ENCODE measurements at regions not wholly inside any gene's neighbourhood (a gene's known extent, or its start where the extent isn't known, plus 50 kb on each side); places are given as distances from the start of the nearest gene placed in this dataset.

DNA sequence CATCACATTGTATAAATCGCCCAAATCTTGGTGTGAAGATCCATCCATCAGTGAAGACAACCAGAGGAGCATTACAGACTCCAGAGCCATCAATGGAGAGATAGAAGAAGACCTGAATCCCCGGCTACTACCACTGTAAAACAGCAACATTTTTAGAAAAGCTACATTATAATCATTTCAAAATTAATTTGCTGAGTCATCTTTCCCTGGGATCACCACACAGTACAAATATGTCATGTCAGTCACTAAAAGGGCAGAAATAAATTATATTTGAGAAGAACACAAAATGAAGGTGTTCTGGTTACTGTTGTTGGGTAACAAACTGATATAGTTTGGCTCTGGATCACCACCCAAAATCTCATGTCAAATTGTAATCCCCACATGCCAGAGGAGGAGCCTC is 218.5 kb upstream of the STT3B start:
- no peak overlapping the region for H3K27ac Mint-ChIP-seq (ENCODE audit: unreplicated experiment)
- intact Hi-C loops (cut with micrococcal nuclease; ENCODE audit: unreplicated experiment) = no loop called here
- H3K4me1 Mint-ChIP-seq (ENCODE audit: low read depth, unreplicated experiment) = peaks cover 20% of the 10 kb centered on the region
- Histone ChIP-seq H3K4me3 (ENCODE audit: low read depth, low read length) (no peak overlapping the region), H3K36me3 (ENCODE audit: control insufficient read depth, insufficient read depth, low read length) (no peaks in the 10 kb centered on the region), H3K9me3 (peaks cover 27% of the 10 kb centered on the region), H3K4me1 (peaks cover 34% of the 10 kb centered on the region), H3K27me3 (replicated peaks; ENCODE audit: control insufficient read depth, insufficient read depth, low read length) (no peaks in the 10 kb centered on the region)
- H3K36me3 Mint-ChIP-seq (ENCODE audit: insufficient read depth, unreplicated experiment) = peaks cover 9% of the 10 kb centered on the region
- no peak for TF ChIP-seq CTCF (IDR thresholded peaks at IDR 0.05; ENCODE audit: insufficient read depth in 1 of 2, low read depth in 1 of 2, low read length in 1 of 2, severe bottlenecking in 1 of 2, unreplicated experiment in 1 of 2)
- no peak for DNase-seq
- no peak overlapping the region for H3K4me3 Mint-ChIP-seq (ENCODE audit: unreplicated experiment)
- peaks cover 24% of the 10 kb centered on the region for H3K9me3 Mint-ChIP-seq (ENCODE audit: unreplicated experiment)
- no TSS peak for BruUV-seq (replicated peaks)
- ChIA-PET POLR2A (no interaction called here), CTCF (no interaction called here)
- no peaks in the 10 kb centered on the region for H3K27me3 Mint-ChIP-seq (ENCODE audit: insufficient read depth, unreplicated experiment)

DNA sequence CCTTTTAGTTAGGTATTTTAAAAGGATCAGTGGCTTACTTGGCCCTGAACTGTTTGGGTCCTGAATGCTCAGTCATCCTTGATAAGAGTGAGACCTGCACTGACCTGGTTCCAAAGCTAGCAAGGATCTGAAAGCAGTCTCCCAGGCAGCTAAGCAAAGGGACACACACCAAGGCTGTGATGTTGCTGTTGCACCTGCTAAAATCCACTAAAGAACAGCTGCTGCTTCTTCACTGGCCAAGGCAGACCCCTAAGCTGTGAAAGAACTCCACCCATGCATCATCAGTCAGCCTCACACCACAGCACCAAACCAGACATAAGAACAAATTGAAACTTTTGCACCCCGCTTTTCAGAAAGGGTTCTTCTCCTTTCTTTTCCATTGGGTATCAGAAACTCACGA is 213.4 kb upstream of the STT3B start:
- peaks cover 18% of the 10 kb centered on the region for H3K9me3 Mint-ChIP-seq (ENCODE audit: unreplicated experiment)
- H3K4me1 Mint-ChIP-seq (ENCODE audit: low read depth, unreplicated experiment) = no peaks in the 10 kb centered on the region
- no peak overlapping the region for H3K27ac Mint-ChIP-seq (ENCODE audit: unreplicated experiment)
- Histone ChIP-seq H3K27me3 (replicated peaks; ENCODE audit: control insufficient read depth, insufficient read depth, low read length) (no peaks in the 10 kb centered on the region), H3K36me3 (ENCODE audit: control insufficient read depth, insufficient read depth, low read length) (no peaks in the 10 kb centered on the region), H3K4me1 (no peaks in the 10 kb centered on the region), H3K4me3 (ENCODE audit: low read depth, low read length) (no peak overlapping the region), H3K9me3 (peaks cover 23% of the 10 kb centered on the region)
- H3K36me3 Mint-ChIP-seq (ENCODE audit: insufficient read depth, unreplicated experiment) = no peaks in the 10 kb centered on the region
- POLR2A ChIA-PET = no interaction called here
- CTCF ChIA-PET = no interaction called here
- H3K4me3 Mint-ChIP-seq (ENCODE audit: unreplicated experiment) = no peak overlapping the region
- no TSS peak for BruUV-seq (replicated peaks)
- no peak for DNase-seq
- H3K27me3 Mint-ChIP-seq (ENCODE audit: insufficient read depth, unreplicated experiment) = no peaks in the 10 kb centered on the region
- TF ChIP-seq CTCF (IDR thresholded peaks at IDR 0.05; ENCODE audit: insufficient read depth in 1 of 2, low read depth in 1 of 2, low read length in 1 of 2, severe bottlenecking in 1 of 2, unreplicated experiment in 1 of 2) = no peak
- intact Hi-C loops (cut with micrococcal nuclease; ENCODE audit: unreplicated experiment) = no loop called here

DNA sequence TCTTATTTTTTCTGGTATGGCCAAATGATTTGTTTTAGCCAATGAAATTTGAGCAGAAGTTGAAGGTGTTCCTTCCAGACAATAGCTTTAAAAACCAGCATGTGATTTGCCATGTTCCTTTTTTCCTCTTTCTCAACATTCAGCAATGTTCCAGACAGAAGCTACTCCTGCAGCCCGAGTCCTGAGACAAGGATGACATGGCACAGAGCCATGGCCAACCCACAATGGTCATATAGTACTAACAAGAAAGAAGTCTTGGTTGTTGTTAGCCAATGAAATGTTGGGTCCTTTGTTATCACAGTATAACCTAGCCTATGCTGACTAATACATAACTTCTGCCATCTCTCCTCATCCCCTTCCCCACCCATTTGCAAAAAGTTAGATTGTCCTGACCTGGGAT is 211.1 kb upstream of the STT3B start:
- Mint-ChIP-seq H3K9me3 (ENCODE audit: unreplicated experiment) (peaks cover 7% of the 10 kb centered on the region), H3K36me3 (ENCODE audit: insufficient read depth, unreplicated experiment) (no peaks in the 10 kb centered on the region), H3K4me1 (ENCODE audit: low read depth, unreplicated experiment) (no peaks in the 10 kb centered on the region), H3K27ac (ENCODE audit: unreplicated experiment) (no peak overlapping the region), H3K27me3 (ENCODE audit: insufficient read depth, unreplicated experiment) (no peaks in the 10 kb centered on the region), H3K4me3 (ENCODE audit: unreplicated experiment) (no peak overlapping the region)
- POLR2A ChIA-PET = no interaction called here
- DNase-seq = no peak
- Histone ChIP-seq H3K9me3 (peaks cover 3% of the 10 kb centered on the region; the same call in 1 of the 2 replicates), H3K4me3 (ENCODE audit: low read depth, low read length) (no peak overlapping the region), H3K4me1 (no peaks in the 10 kb centered on the region), H3K36me3 (ENCODE audit: control insufficient read depth, insufficient read depth, low read length) (no peaks in the 10 kb centered on the region), H3K27me3 (replicated peaks; ENCODE audit: control insufficient read depth, insufficient read depth, low read length) (no peaks in the 10 kb centered on the region)
- CTCF ChIA-PET = no interaction called here
- no TSS peak for BruUV-seq (replicated peaks)
- no peak for TF ChIP-seq CTCF (IDR thresholded peaks at IDR 0.05; ENCODE audit: insufficient read depth in 1 of 2, low read depth in 1 of 2, low read length in 1 of 2, severe bottlenecking in 1 of 2, unreplicated experiment in 1 of 2)
- intact Hi-C loops (cut with micrococcal nuclease; ENCODE audit: unreplicated experiment) = no loop called here
